Caki2 (cell line): ENCODE measurements at regions not wholly inside any gene's neighbourhood (a gene's known extent, or its start where the extent isn't known, plus 50 kb on each side); places are given as distances from the start of the nearest gene placed in this dataset.
"Not testable (repeated sequence)": the region's sequence is repeated elsewhere in the genome, so short reads cannot be mapped to it uniquely, and the experiment has no call there.

Source experiments
- DNase-seq: peaks from one replicate; pipeline ENCODE4 v3.0.0-alpha.2; 2015; ENCODE audit warnings: low read depth
- in situ Hi-C: cut with HindIII; loops from 2 replicates; pipeline ENCODE4 v1.10.0; 2016; ENCODE audit warnings: low sequenced_read_pairs, low pct_unique_long_range_greater_than_20kb, mixed read lengths

DNA sequence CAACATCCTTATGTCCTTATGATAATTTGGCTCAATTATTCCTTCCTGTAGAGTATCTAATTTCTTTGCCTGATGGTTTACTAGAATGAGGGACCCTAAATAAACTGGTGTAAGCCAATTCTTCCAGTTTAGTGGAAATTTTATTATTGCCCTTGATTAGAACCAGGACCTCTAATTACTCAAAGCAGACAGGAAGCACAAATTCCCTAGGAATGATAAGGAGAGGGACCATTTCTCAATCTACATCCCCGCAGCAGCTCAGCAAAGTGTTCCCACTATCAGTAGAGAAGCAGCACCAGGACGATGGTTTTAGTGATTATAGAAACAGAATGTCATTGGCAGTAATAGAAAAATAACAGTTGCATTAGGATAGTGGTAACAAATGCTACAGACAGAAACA, 97.1 kb downstream of the PLPPR4 start:
- no peak for DNase-seq
- in situ Hi-C loops = no loop called here

GRCh38 chr1:99363531-99363930, 99.2 kb downstream of the PLPPR4 start:
- no peak for DNase-seq
- in situ Hi-C loops = no loop called here

DNA sequence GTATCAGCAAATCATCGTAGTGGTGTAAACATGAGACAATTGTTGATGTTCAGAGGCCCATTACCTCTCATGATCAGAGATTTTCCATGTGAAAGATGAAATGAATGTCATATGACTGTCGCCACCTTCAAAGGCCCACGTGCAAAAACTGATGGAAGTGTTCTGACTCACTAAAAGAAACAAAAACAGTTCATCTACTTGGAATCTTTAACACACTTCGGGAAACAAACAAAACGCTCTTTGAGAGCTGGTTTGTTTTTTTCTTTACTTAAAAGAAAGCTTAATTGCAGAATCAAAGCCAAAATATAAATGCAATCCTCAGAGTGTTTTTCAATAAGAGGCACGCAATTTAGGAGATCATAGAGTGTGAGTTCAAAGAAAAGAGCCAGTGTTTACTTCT, 100.8 kb downstream of the PLPPR4 start:
- no peak for DNase-seq
- in situ Hi-C loops = no loop called here

DNA sequence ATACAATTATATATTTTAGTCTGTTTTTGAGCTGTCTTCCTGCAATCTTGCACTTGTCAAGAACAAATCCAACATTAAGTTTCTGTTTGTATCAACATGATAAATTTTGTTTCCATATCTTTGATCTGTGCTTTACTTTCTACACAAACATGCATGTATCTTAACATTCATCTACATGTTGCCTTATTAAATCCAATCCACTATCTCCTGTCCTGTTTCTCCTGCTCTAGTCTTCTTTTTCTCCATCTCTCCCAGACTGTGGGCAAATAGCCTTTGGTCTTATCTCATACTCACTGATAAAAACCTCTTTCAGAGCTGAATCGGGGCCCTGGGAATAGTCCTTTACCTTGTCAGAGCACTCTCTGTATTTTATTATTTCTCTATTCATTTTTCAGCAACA, 101.3 kb downstream of the PLPPR4 start:
- DNase-seq = no peak
- in situ Hi-C loops = no loop called here

DNA sequence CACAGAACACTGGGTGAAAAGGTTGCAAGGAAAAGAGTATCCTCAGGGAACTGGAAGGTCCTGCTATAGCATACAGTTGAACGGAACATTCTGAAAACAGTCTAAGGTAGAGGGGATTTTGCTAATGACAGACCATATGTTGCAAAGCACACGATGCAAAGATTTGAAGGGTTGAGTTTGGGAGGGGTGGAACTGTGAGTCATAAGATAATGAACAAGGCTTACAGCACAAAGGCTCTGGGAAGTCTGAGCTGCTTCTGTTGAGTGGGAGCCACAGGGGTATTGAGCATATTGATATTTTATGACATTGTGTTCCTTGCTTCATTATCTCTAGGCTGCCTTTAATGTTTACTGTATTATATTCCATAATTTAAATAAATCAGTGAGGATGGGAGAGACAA, 104.9 kb downstream of the PLPPR4 start:
- in situ Hi-C loops = no loop called here
- DNase-seq = no peak

DNA sequence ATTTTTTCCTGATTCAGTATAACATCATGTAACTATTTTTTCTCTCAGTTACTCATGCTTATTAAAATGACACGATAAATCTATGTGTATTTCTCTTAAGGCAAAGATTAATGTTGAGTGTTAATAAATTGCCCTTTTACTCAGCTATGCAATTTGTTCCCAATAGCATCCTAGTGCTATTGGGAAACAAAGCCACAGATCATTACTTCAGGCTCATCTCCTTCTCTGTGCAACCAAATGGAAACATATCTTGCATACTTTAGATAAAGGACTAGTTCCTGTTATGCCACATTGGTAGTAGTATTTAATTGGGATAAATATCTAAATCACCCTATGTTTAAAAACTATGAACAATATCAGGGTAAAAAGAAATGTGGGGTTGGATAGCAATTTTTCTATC, 106.2 kb downstream of the PLPPR4 start:
- in situ Hi-C loops = no loop called here
- DNase-seq = no peak

GRCh38 chr1:99371413-99371812, 107.1 kb downstream of the PLPPR4 start:
- in situ Hi-C loops = no loop called here
- no peak for DNase-seq

- no peak for DNase-seq
- in situ Hi-C loops = no loop called here
These were observed 109.8 kb downstream of the PLPPR4 start for GRCh38 chr1:99374109-99374508.

- DNase-seq, in situ Hi-C loops: not testable (repeated sequence)
These were observed 110.4 kb downstream of the PLPPR4 start for GRCh38 chr1:99374693-99375092.

DNA sequence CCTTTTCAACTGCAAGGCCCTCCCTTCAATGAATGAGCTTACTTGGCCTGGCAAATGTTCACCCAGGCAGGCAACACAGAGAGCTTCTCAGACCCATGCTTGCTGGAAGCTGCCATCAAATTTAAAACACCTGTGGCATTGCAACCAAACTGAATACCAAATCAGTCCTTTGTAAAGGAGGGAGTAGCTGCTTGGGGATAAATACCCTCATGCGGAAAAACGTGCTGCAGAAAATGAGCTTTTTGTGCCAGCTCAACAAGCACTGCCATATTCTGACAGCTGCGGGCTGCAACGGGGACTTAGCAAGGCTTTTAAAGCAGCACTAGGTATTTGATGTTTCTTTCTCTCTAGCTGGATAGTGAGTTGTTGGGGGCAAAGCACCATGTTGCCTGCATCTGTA, 119.7 kb downstream of the PLPPR4 start:
- DNase-seq = no peak
- in situ Hi-C loops = no loop called here

DNA sequence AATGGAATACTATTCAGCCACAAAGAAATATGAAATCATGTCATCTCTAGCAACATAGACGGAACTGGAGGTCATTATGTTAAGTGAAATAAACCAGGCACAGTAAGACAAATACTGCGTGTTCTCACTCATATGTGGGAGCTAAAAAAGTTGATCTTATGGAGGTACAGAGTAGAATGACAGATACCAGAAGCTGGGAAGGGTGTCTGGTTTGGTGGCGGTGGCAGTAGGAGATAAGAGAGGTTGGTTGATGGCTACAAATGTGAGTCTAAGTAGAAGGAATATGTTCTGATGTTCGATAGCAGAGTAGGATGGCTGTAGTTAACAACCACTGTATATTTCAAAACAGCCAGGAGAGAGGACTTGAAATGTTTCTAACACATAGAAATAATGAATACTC, 121.6 kb downstream of the PLPPR4 start:
- DNase-seq = no peak
- in situ Hi-C loops = no loop called here

GRCh38 chr1:99396389-99396788, 132.1 kb downstream of the PLPPR4 start:
- no peak for DNase-seq
- in situ Hi-C loops = no loop called here

- in situ Hi-C loops = no loop called here
- DNase-seq = no peak
These were observed 132.7 kb downstream of the PLPPR4 start for GRCh38 chr1:99397029-99397428.

GRCh38 chr1:99397863-99398262, 133.6 kb downstream of the PLPPR4 start:
- in situ Hi-C loops = no loop called here
- DNase-seq = no peak

GRCh38 chr1:99401556-99401955, 137.3 kb downstream of the PLPPR4 start:
- in situ Hi-C loops, DNase-seq: not testable (repeated sequence)

- DNase-seq, in situ Hi-C loops: not testable (repeated sequence)
These were observed 140.1 kb downstream of the PLPPR4 start for GRCh38 chr1:99404399-99404798.

DNA sequence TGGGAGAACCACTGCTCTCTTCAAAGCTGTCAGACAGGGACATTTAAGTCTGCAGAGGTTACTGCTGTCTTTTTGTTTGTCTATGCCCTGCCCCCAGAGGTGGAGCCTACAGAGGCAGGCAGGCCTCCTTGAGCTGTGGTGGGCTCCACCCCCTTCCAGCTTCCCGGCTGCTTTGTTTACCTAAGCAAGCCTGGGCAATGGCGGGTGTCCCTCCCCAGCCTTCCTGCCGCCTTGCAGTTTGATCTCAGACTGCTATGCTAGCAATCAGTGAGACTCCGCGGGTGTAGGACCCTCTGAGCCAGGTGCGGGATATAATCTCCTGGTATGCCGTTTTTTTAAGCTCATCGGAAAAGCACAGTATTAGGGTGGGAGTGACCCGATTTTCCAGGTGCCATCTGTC, 141.0 kb downstream of the PLPPR4 start:
- in situ Hi-C loops = not testable (repeated sequence)

DNA sequence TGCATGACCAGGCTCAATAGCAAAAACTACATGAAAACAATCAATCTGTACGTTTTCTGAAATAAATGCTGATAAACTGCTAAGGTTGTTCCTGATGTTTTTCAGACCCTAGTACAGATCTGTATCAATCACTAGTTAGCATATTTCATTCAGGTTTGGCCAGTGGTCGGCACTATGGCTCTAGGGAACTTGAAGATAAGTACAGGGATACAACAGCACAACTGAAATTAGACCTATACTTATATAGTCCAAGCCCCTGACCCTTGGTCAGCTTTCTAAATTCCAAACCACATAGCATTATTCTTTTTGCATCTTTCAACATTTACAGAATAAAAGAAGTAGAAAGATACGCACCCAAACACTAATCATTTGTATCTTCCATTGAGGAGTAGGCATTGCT, 142.7 kb downstream of the PLPPR4 start:
- in situ Hi-C loops = no loop called here
- DNase-seq = no peak

More for the DNA sequence above, 141.0 kb downstream of the PLPPR4 start:
- DNase-seq = not testable (repeated sequence)

DNA sequence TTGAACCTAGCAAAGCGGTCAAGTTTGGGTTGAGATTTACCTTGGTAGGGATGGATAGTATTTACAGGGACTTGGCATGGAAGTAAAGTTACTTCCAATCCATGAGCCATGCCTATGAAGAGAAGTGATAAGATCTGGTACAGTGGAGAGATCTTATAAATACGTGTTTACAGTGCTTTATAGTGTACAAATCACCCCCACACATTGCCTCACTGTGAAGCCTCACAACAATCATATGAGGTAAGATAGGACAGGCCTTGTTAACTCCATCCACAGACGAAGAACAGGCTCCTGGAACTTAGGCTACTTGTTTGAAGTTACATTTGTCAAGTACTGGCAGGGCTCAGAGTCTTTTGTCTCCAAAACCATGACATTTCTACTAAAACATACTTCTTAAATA, 159.8 kb downstream of the PLPPR4 start:
- DNase-seq = no peak
- in situ Hi-C loops = no loop called here

- DNase-seq = no peak
- in situ Hi-C loops = no loop called here
These were observed 165.5 kb downstream of the PLPPR4 start for GRCh38 chr1:99429754-99430153.

GRCh38 chr1:99438656-99439230, 174.5 kb downstream of the PLPPR4 start:
- in situ Hi-C loops = no loop called here
- DNase-seq = no peak
